GM20000 (cell line): ENCODE measurements at regions not wholly inside any gene's neighbourhood (a gene's known extent, or its start where the extent isn't known, plus 50 kb on each side); places are given as distances from the start of the nearest gene placed in this dataset.
"Not testable (repeated sequence)": the region's sequence is repeated elsewhere in the genome, so short reads cannot be mapped to it uniquely, and the experiment has no call there.

Source experiments
- DNase-seq: peaks from one replicate; pipeline ENCODE4 v3.0.0; 2012; ENCODE audit warnings: low spot score
- CTCF ChIP-seq: IDR thresholded peaks from 2 replicates; pipeline ENCODE4 v1.5.1; 2012; ENCODE audit warnings: mild to moderate bottlenecking, control low read depth; ENCODE audit errors: extremely low read depth, missing control alignments

- TF ChIP-seq CTCF: no peak
- DNase-seq: no peak
Observed at GRCh38 chr9:74066128-74066527, 431.0 kb upstream of the RORB start.

GRCh38 chr9:74066605-74067004 lies 430.5 kb upstream of the RORB start:
- TF ChIP-seq CTCF: no peak
- no peak for DNase-seq

GRCh38 chr9:74071502-74071901 lies 425.6 kb upstream of the RORB start:
- no peak for TF ChIP-seq CTCF
- no peak for DNase-seq

- no peak for DNase-seq
- no peak for TF ChIP-seq CTCF
Observed at GRCh38 chr9:74073897-74074296, 423.2 kb upstream of the RORB start.

GRCh38 chr9:74078647-74079046 lies 418.5 kb upstream of the RORB start:
- TF ChIP-seq CTCF: no peak
- DNase-seq: no peak

GRCh38 chr9:74080652-74081051 lies 416.5 kb upstream of the RORB start:
- not testable (repeated sequence) for DNase-seq

- DNase-seq: no peak
- no peak for TF ChIP-seq CTCF
Observed at GRCh38 chr9:74083681-74084433, 413.3 kb upstream of the RORB start.

GRCh38 chr9:74085384-74086037 lies 411.6 kb upstream of the RORB start:
- DNase-seq: not testable (repeated sequence)

GRCh38 chr9:74090921-74091320 lies 406.2 kb upstream of the RORB start:
- DNase-seq: not testable (repeated sequence)
